Activated naive CD4-positive, alpha-beta T cell treated with anti-CD3 and anti-CD28 coated beads, Interleukin-2, amount 50 U/mL, for 16 hours (primary cell): ENCODE measurements at regions not wholly inside any gene's neighbourhood (a gene's known extent, or its start where the extent isn't known, plus 50 kb on each side); places are given as distances from the start of the nearest gene placed in this dataset.
"Not testable (repeated sequence)": the region's sequence is repeated elsewhere in the genome, so short reads cannot be mapped to it uniquely, and the experiment has no call there.

Source experiments
- DNase-seq: peaks from one replicate; pipeline ENCODE4 v3.0.0-alpha.2; 2020

GRCh38 chr20:1825507-1825906 lies 69.7 kb upstream of the SIRPA start:
- DNase-seq: no peak

GRCh38 chr20:1824834-1825233 lies 70.4 kb upstream of the SIRPA start:
- no peak for DNase-seq

DNA sequence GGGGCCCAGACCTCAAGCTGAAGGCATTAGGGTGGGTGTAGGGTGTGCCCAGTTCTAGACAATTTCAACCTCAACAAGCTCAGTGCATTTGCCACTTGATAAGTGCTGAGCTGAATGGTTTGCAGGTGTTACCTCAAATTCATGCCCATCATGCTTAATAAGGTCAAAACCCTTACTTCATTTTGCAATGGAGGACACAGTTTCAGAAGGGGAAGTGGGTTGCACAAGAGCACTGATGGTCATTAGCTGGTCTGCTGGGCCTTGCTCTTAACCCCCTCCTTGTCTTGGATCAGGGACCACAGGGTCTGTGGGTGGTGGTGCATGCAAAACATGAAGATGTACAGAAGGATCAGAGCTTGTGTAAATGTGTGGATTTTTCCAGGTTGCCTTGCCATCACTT lies 71.0 kb upstream of the SIRPA start:
- DNase-seq: no peak

DNA sequence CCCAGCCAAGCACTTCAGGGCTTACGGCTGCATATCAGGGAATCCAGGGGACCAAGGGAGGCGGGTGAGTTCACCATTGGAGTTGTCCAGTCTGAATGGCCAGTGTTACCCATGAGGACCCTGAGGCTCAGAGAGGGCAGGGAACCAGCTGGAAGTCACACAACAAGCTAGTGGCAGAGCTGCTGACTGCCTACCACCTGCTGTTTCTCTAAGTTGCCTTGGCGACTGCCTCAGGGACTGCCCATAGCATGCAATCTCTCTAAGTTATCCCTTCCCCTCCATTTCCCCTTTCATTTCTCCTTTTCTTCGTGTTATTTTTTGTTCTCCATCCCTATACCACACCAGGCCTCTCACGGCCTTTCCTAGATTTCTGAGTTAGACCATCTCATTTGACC lies 71.8 kb upstream of the SIRPA start:
- no peak for DNase-seq

- DNase-seq: no peak
Measured at GRCh38 chr20:1822564-1823449, 72.4 kb upstream of the SIRPA start.

- no peak for DNase-seq
Measured at GRCh38 chr20:1820138-1821079, 74.8 kb upstream of the SIRPA start.

DNA sequence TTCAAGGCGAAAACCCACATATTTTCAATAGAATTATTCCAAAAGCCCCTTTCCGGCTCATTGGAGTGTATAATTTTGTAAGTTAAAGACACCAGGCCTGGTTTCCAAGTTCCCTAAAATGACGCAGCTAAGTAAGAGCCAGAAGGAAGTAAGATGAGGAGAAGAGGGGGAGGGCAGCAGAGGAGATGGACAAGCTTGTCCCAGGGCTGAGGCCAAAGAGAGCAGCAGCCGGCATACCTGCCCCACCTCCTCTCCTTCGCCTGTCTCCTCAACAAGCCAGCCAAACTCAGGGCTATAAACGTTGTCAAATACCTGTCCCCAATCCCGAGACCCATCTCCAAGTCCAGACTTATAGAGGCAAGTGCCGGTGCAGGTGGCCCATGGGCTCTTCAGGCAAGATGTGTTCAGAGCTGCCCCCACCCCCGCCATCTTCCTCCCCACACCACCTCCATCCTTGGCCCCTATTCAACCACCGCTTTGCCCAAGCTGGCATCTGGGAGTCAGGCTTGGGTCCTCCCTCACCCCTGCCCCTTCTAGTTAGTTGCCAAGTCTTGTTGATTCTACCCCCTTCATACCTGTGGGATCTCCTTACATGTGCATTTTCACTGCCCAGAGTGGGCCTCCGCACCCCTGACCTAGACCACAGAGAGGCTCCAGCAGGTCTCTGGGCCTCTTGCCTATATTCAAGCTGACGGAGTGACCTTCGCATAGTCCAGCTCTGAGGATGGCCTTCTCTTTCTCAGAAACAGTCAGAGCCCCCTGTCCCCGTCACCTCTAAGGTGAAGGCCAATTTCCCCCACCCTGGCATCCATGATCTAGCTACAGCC lies 75.7 kb upstream of the SIRPA start:
- no peak for DNase-seq

GRCh38 chr20:1818895-1819294 lies 76.3 kb upstream of the SIRPA start:
- DNase-seq: no peak

DNA sequence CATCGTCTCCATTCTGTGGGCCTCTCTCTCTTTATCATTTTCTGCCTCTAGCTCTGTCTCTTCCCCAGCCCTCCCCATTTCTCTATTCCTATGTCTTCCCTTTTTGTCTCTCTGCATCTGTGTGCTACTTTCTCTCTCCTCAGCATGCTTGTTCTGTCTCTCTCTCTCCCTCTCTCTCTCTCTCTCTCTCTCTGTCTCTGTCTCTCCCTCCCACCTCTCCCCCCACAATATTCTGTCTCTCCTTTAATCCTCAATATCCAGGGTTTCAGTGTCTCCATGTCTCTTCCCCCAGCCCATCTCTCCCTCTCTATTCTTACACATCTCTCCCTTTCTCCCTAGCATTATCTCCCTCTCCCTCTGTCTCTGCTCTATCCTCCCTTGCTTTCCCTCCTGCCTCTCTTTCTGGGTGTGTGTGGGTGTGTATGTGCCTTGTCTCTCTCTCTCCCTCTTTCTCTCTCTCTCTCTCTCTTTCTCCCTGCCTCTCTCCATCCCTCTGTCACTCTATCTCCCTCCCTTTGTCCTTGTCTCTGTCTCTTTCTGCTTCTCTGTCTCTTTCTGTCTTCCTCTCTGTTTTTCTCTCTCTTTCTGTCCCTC lies 76.9 kb upstream of the SIRPA start:
- no peak for DNase-seq

GRCh38 chr20:1817577-1818211 lies 77.5 kb upstream of the SIRPA start:
- DNase-seq: no peak

GRCh38 chr20:1816384-1817381 lies 78.5 kb upstream of the SIRPA start:
- DNase-seq: no peak

DNA sequence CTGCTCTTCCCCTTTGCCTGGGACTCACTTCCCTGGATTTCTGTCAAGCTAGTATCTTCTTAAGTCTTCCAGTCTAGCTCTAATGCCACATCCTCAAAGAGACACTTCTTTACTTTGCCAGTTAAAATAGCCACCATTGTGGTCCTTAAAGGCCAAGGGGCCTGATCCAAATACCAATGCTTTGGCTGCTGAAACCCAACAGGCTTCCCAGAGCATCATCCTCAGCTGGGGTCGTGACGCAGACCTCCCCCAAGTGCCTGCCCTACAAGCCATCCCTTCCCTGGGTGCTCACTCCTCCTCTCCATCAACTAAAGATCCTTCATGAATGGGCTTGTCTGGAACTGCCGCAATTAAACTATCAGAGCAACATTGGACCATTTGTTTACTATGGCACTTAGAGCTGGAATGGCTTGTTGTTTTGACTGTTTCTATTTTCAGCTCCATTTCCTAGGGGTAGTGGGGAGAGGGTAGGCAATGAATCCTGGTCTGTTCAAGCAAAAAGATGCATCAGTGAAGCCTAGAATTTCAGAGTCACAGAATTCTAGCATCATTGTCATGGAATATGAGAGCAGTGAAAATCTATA lies 79.6 kb upstream of the SIRPA start:
- no peak for DNase-seq

DNA sequence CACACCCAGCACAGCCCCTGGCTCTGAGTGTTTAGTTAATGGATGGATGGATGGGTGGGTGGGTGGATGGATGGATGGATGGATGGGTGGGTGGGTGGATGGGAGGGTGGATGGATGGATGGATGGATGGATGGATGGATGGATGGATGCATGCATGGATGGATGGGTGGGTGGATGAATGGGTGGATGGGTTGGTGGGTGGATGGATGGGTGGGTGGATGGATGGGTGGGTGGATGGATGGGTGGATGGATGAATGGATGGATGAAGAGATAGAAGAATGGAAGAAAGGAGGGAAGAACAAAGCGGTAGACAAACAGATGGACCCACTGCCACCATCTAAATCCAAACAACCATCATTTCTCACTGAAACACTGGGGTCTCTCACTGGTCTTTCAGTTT lies 80.3 kb upstream of the SIRPA start:
- not testable (repeated sequence) for DNase-seq

- no peak for DNase-seq
Measured at GRCh38 chr20:1813674-1814635, 81.3 kb upstream of the SIRPA start.

- DNase-seq: no peak
Measured at GRCh38 chr20:1813101-1813529, 82.1 kb upstream of the SIRPA start.

GRCh38 chr20:1811621-1812498 lies 83.3 kb upstream of the SIRPA start:
- DNase-seq: no peak

DNA sequence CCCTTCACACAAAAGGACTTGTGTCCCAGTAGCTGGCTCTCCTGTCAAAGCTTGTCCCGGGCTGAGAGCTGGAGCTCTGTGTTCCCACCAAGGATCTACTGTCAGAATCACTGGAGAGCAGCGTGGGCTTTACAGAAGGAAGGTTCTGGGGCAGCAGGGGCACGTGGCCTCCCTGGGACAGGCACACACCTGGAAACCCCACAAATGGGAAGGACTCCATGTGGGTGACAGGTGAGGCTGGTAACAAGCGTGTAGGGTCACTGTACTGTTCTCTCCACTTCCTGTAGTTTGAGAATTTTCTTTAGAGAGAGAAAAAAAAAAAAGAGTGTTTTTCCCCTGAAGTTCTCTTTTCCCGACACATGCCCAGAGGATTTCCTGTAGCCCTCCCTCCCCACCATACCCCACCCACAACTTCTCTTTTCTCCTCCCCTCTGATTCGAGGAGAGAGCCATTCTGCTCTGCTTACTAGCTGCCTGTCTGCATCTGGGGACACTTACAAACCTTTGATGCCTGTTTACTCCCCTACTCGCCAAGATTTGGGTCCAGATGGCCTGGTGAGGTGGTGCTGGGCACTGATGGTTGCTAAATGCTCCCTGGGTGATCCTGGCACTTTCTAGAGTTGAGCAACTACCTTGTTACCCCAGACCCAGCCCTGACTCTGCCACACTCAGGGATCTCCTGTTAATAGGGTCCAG lies 84.1 kb upstream of the SIRPA start:
- no peak for DNase-seq
